Prostate gland (tissue), 2 donors: ENCODE measurements at regions not wholly inside any gene's neighbourhood (a gene's known extent, or its start where the extent isn't known, plus 50 kb on each side); places are given as distances from the start of the nearest gene placed in this dataset.

Experiments used
- DNase-seq: peaks from one replicate; pipeline ENCODE4 v3.0.0-alpha.2; 2019; ENCODE audit warnings: low spot score
- H3K27ac ChIP-seq, 2 donors: fragments of 200-600 bp; sonication (generic); 2 replicates each; pipeline ENCODE4 v1.5.1; 2017 to 2019
- H3K27me3 ChIP-seq: fragments of 200-600 bp; sonication (generic); replicated peaks from 2 replicates; pipeline ENCODE4 v1.5.1; 2019; ENCODE audit not compliant: insufficient read depth
- H3K36me3 ChIP-seq, 2 donors: fragments of 200-600 bp; sonication (generic); 1 replicate in 1 of 2; 2 replicates in 1 of 2; pipeline versions ENCODE4 v1.5.1 to v1.8.1; 2017 to 2019
- H3K4me1 ChIP-seq: fragments of 200-600 bp; sonication (generic); replicated peaks from 2 replicates; pipeline ENCODE4 v1.5.1; 2019
- H3K4me3 ChIP-seq, 2 donors: fragments of 200-600 bp; sonication (generic); 2 replicates each; pipeline ENCODE4 v1.5.1; 2017 to 2019
- H3K9me3 ChIP-seq: fragments of 200-600 bp; sonication (generic); 2 replicates; pipeline ENCODE4 v1.5.1; 2017
- POLR2A ChIP-seq: fragments of 450-650 bp; IDR thresholded peaks from one replicate; pipeline ENCODE4 v1.6.1; 2016; ENCODE audit warnings: antibody characterized with exemption, mild to moderate bottlenecking
- POLR2AphosphoS5 ChIP-seq: sonication (generic); formaldehyde crosslinking; IDR thresholded peaks from one replicate; pipeline ENCODE4 v1.6.1; 2017; ENCODE audit warnings: antibody characterized with exemption
- WGBS: methylation state at CpG from one replicate; pipeline ENCODE4 v1.1.5; 2018; 5-methylcytosine and 5-hydroxymethylcytosine counted together
- intact Hi-C: fragments of 100-400 bp; cut with DNase I; formaldehyde crosslinking; loops from one replicate; pipeline ENCODE4 v1.14.2; 2022
- TF ChIP-seq, protein P1 (sequence below), 4 experiments: fragments of 200-600 bp in 2 of 4; fragments of 450-650 bp in 2 of 4; sonication (generic) in 2 of 4; IDR thresholded peaks; 1 replicate in 3 of 4; 2 replicates in 1 of 4; pipeline ENCODE4 v1.5.1; 2016 to 2019; ENCODE audit warnings: antibody characterized with exemption in 4 of 4, mild to moderate bottlenecking in 2 of 4, moderate library complexity in 2 of 4

DNA sequence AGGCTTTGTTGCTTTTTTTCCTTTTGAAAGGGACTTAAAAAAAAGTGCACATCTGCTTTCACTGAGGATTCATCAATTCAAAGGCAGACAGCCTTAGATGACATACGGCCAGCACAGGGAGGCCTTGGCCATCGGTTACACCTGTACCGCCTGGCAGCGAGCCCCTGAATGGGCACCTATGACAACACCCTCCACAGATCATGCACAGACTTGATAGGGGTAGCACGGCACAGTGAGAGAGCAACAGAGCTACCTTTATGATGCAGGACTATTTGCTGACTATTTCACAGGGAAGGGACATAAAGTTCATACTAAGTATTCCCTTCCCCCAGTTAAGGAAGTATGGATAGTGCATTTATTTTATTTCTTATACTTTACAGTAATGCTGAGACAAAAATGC lies 137.9 kb upstream of the ARID2 start:
- WGBS: 46% methylated on average over 5 of the region's 5 CpGs
- no peak overlapping the region for H3K27ac ChIP-seq
- TF ChIP-seq POLR2A: no peak
- TF ChIP-seq, protein P1, sequence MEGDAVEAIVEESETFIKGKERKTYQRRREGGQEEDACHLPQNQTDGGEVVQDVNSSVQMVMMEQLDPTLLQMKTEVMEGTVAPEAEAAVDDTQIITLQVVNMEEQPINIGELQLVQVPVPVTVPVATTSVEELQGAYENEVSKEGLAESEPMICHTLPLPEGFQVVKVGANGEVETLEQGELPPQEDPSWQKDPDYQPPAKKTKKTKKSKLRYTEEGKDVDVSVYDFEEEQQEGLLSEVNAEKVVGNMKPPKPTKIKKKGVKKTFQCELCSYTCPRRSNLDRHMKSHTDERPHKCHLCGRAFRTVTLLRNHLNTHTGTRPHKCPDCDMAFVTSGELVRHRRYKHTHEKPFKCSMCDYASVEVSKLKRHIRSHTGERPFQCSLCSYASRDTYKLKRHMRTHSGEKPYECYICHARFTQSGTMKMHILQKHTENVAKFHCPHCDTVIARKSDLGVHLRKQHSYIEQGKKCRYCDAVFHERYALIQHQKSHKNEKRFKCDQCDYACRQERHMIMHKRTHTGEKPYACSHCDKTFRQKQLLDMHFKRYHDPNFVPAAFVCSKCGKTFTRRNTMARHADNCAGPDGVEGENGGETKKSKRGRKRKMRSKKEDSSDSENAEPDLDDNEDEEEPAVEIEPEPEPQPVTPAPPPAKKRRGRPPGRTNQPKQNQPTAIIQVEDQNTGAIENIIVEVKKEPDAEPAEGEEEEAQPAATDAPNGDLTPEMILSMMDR (IDR thresholded peaks at IDR 0.05): no peak
- TF ChIP-seq POLR2AphosphoS5: no peak
- no peaks in the 10 kb centered on the region for H3K9me3 ChIP-seq
- intact Hi-C loops: no loop called here
- H3K4me3 ChIP-seq: no peak overlapping the region
- H3K27me3 ChIP-seq: no peaks in the 10 kb centered on the region
- DNase-seq: no peak
- no peaks in the 10 kb centered on the region for H3K36me3 ChIP-seq
- H3K4me1 ChIP-seq: no peaks in the 10 kb centered on the region

DNA sequence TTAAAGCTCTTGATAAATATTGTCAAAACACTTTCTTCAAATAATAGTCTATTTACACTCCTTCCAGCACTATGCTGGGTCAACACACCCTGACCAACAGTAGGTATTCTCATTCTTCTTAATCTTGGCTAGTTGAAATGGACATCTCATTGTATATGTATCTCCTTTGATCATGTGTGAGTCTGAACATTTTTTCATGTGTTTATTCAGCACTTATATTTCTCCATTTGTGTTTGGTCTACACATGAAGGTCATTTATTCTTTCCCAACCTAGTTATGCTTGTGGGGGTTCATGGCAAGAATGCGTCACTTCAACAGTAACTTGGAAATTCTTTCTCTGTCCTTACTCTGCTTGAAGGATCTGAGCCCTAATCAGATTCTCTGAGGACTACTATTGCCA lies 133.1 kb upstream of the ARID2 start:
- H3K4me1 ChIP-seq: no peaks in the 10 kb centered on the region
- no peak for DNase-seq
- no peaks in the 10 kb centered on the region for H3K9me3 ChIP-seq
- WGBS: 100% methylated on average over 1 of the region's 1 CpG
- intact Hi-C loops: no loop called here
- no peaks in the 10 kb centered on the region for H3K36me3 ChIP-seq
- H3K27ac ChIP-seq: no peak overlapping the region
- no peak overlapping the region for H3K4me3 ChIP-seq
- no peaks in the 10 kb centered on the region for H3K27me3 ChIP-seq
- TF ChIP-seq POLR2A: no peak

DNA sequence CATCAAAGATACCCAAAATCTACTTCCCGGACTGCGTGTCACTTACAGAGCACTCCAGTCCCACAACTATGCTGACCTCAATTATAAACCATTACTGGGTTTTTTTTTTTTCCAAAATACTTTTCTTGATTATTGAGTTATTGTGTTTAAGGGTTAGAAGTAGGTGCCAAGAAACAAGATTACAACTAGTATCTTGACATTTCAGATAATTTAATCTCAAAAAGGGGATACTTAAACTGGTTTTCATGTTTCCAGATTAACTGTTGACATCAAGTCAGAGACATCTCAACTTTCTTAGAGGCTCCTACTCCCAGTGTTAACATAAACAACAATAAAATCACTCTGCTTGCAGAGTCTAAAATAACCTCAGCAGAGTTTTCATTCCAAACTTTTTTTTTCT lies 131.2 kb upstream of the ARID2 start:
- no peaks in the 10 kb centered on the region for H3K4me1 ChIP-seq
- H3K36me3 ChIP-seq: no peaks in the 10 kb centered on the region
- DNase-seq: no peak
- H3K4me3 ChIP-seq: no peak overlapping the region
- WGBS: 57% methylated on average over 2 of the region's 2 CpGs
- H3K27me3 ChIP-seq: no peaks in the 10 kb centered on the region
- H3K27ac ChIP-seq: no peak overlapping the region
- TF ChIP-seq POLR2AphosphoS5 (no peak), POLR2A (no peak)
- TF ChIP-seq, protein P1 (IDR thresholded peaks at IDR 0.05): no peak
- no peaks in the 10 kb centered on the region for H3K9me3 ChIP-seq
- intact Hi-C loops: no loop called here

DNA sequence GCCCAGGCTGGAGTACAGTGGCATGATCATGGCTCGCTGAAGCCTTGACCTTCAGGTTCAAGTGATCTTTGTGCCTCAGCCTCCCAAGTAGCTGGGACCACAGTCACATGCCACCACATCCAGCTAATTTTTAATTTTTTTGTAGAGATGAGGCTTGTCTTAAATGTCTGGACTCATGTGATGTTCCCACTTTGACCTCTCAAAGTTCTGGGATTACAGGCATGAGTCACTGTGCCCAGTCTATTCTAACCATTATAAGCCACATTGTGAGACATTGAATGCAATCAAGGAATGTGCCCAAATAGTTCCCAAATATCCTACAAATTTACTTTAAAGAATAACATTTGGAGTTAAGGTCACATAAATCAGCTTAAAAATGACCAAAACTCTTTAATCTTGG lies 130.7 kb upstream of the ARID2 start:
- DNase-seq: no peak
- Histone ChIP-seq H3K36me3 (no peaks in the 10 kb centered on the region), H3K27me3 (no peaks in the 10 kb centered on the region), H3K4me3 (no peak overlapping the region), H3K4me1 (no peaks in the 10 kb centered on the region), H3K27ac (no peak overlapping the region), H3K9me3 (no peaks in the 10 kb centered on the region)
- WGBS: 100% methylated on average over 1 of the region's 1 CpG
- intact Hi-C loops: no loop called here
- TF ChIP-seq POLR2A (no peak), POLR2AphosphoS5 (no peak)
- TF ChIP-seq, protein P1 (IDR thresholded peaks at IDR 0.05): no peak

DNA sequence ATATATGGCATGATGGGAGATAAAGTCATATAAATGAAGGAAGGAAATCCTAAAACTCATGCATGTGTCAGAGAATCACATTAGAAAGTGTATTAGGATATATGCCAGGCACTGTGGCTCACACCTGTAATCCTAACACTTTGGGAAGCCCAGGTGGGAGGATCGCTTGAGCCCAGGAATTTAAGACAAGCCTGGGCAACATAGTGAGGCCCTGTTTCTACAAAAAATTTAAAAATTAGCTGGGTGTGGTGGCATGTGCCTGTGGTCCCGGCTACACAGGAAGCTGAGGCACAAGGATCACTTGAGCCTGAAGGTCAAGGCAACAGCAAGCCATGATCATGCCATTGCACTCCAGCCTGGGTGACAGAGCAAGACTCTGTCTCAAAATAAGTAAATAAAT lies 130.3 kb upstream of the ARID2 start:
- WGBS: 51% methylated on average over 2 of the region's 2 CpGs
- DNase-seq: no peak
- Histone ChIP-seq H3K36me3 (no peaks in the 10 kb centered on the region), H3K9me3 (no peaks in the 10 kb centered on the region), H3K4me1 (no peaks in the 10 kb centered on the region), H3K27ac (no peak overlapping the region), H3K4me3 (no peak overlapping the region), H3K27me3 (no peaks in the 10 kb centered on the region)
- TF ChIP-seq POLR2AphosphoS5 (no peak), POLR2A (no peak)
- TF ChIP-seq, protein P1 (IDR thresholded peaks at IDR 0.05): no peak
- intact Hi-C loops: no loop called here
